ENCODE measurements at regions not wholly inside any gene's neighbourhood (a gene's known extent, or its start where the extent isn't known, plus 50 kb on each side); places are given as distances from the start of the nearest gene placed in this dataset.

- TF ChIP-seq CTCF (conservative IDR thresholded peaks at IDR 0.05; ENCODE audit: low read depth, low read length) (no peak), EZH2 (IDR thresholded peaks at IDR 0.05; ENCODE audit: low read length, unreplicated experiment) (no peak), EZH2phosphoT487 (IDR thresholded peaks at IDR 0.05; ENCODE audit: borderline replicate concordance, low read length) (no peak)
Observed at GRCh38 chr16:60246086-60246485, 1512.0 kb upstream of the GOT2 start.

All from PC-3 (cell line).